Mesendoderm (in vitro differentiated cells): ENCODE measurements at regions not wholly inside any gene's neighbourhood (a gene's known extent, or its start where the extent isn't known, plus 50 kb on each side); places are given as distances from the start of the nearest gene placed in this dataset.

ENCODE experiments used
- DNase-seq: peaks from one replicate; pipeline ENCODE4 v3.0.0; 2013
- H2AK5ac ChIP-seq: 2 replicates; pipeline ENCODE4 v1.6.1; 2013; ENCODE audit warnings: low read length, inconsistent platforms
- H2BK120ac ChIP-seq: 2 replicates; pipeline ENCODE4 v1.6.1; 2013; ENCODE audit warnings: low read depth, mild to moderate bottlenecking, low read length, moderate library complexity, mixed read lengths
- H2BK15ac ChIP-seq: replicated peaks from 2 replicates; pipeline ENCODE4 v1.6.1; 2013; ENCODE audit warnings: low read depth, mild to moderate bottlenecking, moderate library complexity
- H2BK5ac ChIP-seq: 2 replicates; pipeline ENCODE4 v1.6.1; 2013; ENCODE audit warnings: low read length, inconsistent platforms
- H3K18ac ChIP-seq: 2 replicates; pipeline ENCODE4 v1.6.1; 2013; ENCODE audit warnings: mild to moderate bottlenecking, low read length, mixed read lengths
- H3K23ac ChIP-seq: one replicate; pipeline ENCODE4 v1.6.1; 2013; ENCODE audit warnings: low read length
- H3K27ac ChIP-seq: 2 replicates; pipeline ENCODE4 v1.5.1; 2013; ENCODE audit warnings: low read depth, mild to moderate bottlenecking, inconsistent platforms, low read length, moderate library complexity
- H3K27me3 ChIP-seq: 2 replicates; pipeline ENCODE4 v1.6.1; 2013; ENCODE audit warnings: low read length, control low read depth, mild to moderate bottlenecking, inconsistent platforms; ENCODE audit not compliant: insufficient read depth, poor library complexity
- H3K36me3 ChIP-seq: 2 replicates; pipeline ENCODE4 v1.6.1; 2013; ENCODE audit warnings: low read length, inconsistent platforms; ENCODE audit not compliant: control insufficient read depth, insufficient read depth
- H3K4ac ChIP-seq: one replicate; pipeline ENCODE4 v1.6.1; 2013; ENCODE audit warnings: low read depth, mild to moderate bottlenecking, low read length, moderate library complexity
- H3K4me1 ChIP-seq: 2 replicates; pipeline ENCODE4 v1.6.1; 2013; ENCODE audit warnings: low read depth, low read length, inconsistent platforms; ENCODE audit not compliant: control insufficient read depth
- H3K4me2 ChIP-seq: 2 replicates; pipeline ENCODE4 v1.6.1; 2013; ENCODE audit warnings: low read length
- H3K4me3 ChIP-seq: 2 replicates; pipeline ENCODE4 v1.5.1; 2013; ENCODE audit warnings: mild to moderate bottlenecking, low read length
- H3K56ac ChIP-seq: one replicate; pipeline ENCODE4 v1.6.1; 2013; ENCODE audit warnings: low read length
- H3K79me1 ChIP-seq: 2 replicates; pipeline ENCODE4 v1.6.1; 2013; ENCODE audit warnings: low read length, inconsistent platforms
- H3K79me2 ChIP-seq: 2 replicates; pipeline ENCODE4 v1.6.1; 2013; ENCODE audit warnings: mild to moderate bottlenecking, low read length; ENCODE audit not compliant: control insufficient read depth, insufficient read depth
- H3K9ac ChIP-seq: 2 replicates; pipeline ENCODE4 v1.6.1; 2013; ENCODE audit warnings: low read length, inconsistent platforms
- H4K5ac ChIP-seq: one replicate; pipeline ENCODE4 v1.6.1; 2013; ENCODE audit warnings: low read length
- H4K8ac ChIP-seq: one replicate; pipeline ENCODE4 v1.6.1; 2013; ENCODE audit warnings: low read depth, mild to moderate bottlenecking, control low read depth, low read length, moderate library complexity
- WGBS: extraction: QIAGEN DNeasy Blood & Tissue Kit; methylation state at CpG from one replicate; pipeline ENCODE4 v1.1.7; 2013; ENCODE audit warnings: low lambda C conversion rate, missing lambda C conversion rate; ENCODE audit not compliant: insufficient coverage; ENCODE audit errors: extremely low coverage; 5-methylcytosine and 5-hydroxymethylcytosine counted together

DNA sequence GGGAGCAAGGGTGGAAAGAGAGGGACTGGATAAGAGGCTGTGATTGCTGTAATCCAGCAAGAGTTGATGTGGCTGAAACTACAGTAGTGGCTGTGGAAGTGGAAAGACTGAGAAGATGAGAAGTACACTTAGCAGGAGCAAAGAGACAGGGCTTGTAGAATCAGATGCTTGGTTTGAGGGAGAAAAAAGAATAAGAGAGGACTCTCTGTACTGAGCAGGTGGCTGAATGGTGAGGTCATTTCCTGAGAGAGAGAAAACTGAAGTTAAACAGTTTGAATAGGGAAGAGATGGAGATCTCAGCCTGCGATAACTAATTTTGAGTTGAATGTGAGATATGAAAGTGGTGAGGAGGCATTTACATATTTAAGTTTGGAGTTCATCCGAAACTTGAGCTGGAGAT lies 95.8 kb upstream of the SLC25A36 start:
- no peak overlapping the region for H3K9ac ChIP-seq
- H3K36me3 ChIP-seq: no peaks in the 10 kb centered on the region
- H3K79me2 ChIP-seq: no peaks in the 10 kb centered on the region
- H2BK5ac ChIP-seq: no peak overlapping the region
- H3K23ac ChIP-seq: no peak overlapping the region
- H2BK120ac ChIP-seq: no peak overlapping the region
- no peak overlapping the region for H3K4ac ChIP-seq
- H2AK5ac ChIP-seq: no peak overlapping the region
- DNase-seq: no peak
- no CpG with 5 or more reads among the region's 2 CpGs for WGBS
- H3K56ac ChIP-seq: no peak overlapping the region
- no peak overlapping the region for H3K4me3 ChIP-seq
- no peak overlapping the region for H3K18ac ChIP-seq
- H3K4me1 ChIP-seq: peaks cover 2% of the 10 kb centered on the region
- no peaks in the 10 kb centered on the region for H3K27me3 ChIP-seq
- no peak overlapping the region for H3K4me2 ChIP-seq
- no peak overlapping the region for H2BK15ac ChIP-seq
- H4K8ac ChIP-seq: no peak overlapping the region
- H4K5ac ChIP-seq: no peak overlapping the region
- H3K27ac ChIP-seq: no peak overlapping the region
- no peaks in the 10 kb centered on the region for H3K79me1 ChIP-seq

DNA sequence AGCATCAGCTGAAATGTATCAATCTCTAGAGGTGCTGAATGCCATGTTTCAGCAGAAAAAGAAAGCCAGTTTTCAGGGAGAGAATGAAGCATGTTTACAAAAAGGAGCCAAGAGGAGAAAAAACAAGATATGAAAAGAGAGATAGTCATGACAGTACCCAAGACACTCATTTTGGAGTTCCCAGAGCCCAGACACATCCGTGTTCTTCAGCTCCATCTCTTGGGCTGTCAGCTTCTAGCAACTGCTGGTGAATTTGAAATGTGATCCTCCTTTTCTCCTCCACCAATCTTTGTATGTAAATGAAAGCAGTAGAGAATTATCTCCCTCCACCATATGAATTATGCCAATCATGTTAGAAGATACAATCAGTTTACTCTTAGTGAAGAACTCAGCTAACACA lies 93.0 kb upstream of the SLC25A36 start:
- Histone ChIP-seq H3K4me3 (no peak overlapping the region), H3K36me3 (no peaks in the 10 kb centered on the region), H2BK120ac (no peak overlapping the region), H2BK5ac (no peak overlapping the region), H3K56ac (no peak overlapping the region), H3K79me1 (no peaks in the 10 kb centered on the region), H3K18ac (no peak overlapping the region), H2AK5ac (no peak overlapping the region), H4K5ac (no peak overlapping the region), H3K9ac (no peak overlapping the region), H3K27ac (no peak overlapping the region), H4K8ac (no peak overlapping the region), H2BK15ac (no peak overlapping the region), H3K27me3 (no peaks in the 10 kb centered on the region), H3K23ac (no peak overlapping the region), H3K4me2 (no peak overlapping the region), H3K79me2 (no peaks in the 10 kb centered on the region), H3K4me1 (peaks cover 2% of the 10 kb centered on the region), H3K4ac (no peak overlapping the region)
- no CpG with 5 or more reads among the region's 1 CpG for WGBS
- DNase-seq: peak; percentile 11

DNA sequence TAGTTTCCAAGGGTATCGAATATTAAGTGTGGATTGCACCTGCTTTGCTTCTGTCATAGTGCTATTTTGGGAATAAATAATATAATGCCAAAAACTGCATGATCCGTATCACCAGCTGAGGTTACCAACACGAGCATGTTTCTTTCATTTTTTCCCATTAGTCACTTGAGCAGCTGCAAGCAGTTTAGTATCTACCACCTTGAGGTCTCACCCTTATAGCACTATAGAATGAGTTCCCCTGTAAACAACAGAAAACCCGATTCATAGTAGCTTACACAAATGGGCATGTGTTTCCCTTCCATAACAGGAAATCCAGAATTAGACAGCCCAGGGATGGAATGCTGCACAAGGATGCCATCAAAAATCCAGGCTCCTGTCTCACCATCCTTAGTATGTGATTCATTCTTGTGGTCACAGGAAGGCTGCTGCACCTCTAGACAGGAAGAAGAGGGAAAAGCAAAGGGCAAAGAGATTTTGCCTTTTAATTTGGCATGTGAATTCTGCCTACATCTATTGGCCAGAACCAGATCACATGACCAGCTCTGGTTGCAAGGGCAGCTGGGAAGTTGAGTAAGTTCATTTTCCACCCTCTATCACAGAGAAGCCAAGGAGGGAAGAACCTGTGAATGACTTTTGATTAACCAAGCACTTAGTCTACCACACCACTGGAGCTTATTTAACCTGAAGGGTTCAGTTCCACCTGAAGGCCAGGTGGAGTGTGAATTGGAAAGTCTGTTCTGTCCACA lies 91.3 kb upstream of the SLC25A36 start:
- no peak overlapping the region for H2AK5ac ChIP-seq
- no peak overlapping the region for H4K5ac ChIP-seq
- H3K4me2 ChIP-seq: no peak overlapping the region
- no peak overlapping the region for H3K56ac ChIP-seq
- H3K9ac ChIP-seq: no peak overlapping the region
- no peaks in the 10 kb centered on the region for H3K79me2 ChIP-seq
- WGBS: no CpG with 5 or more reads among the region's 4 CpGs
- no peak overlapping the region for H2BK120ac ChIP-seq
- H4K8ac ChIP-seq: no peak overlapping the region
- H2BK15ac ChIP-seq: no peak overlapping the region
- DNase-seq: no peak
- H3K27me3 ChIP-seq: no peaks in the 10 kb centered on the region
- no peak overlapping the region for H2BK5ac ChIP-seq
- no peaks in the 10 kb centered on the region for H3K79me1 ChIP-seq
- H3K18ac ChIP-seq: no peak overlapping the region
- H3K4me3 ChIP-seq: no peak overlapping the region
- peaks cover 2% of the 10 kb centered on the region for H3K4me1 ChIP-seq
- H3K36me3 ChIP-seq: no peaks in the 10 kb centered on the region
- H3K4ac ChIP-seq: no peak overlapping the region
- H3K27ac ChIP-seq: no peak overlapping the region
- no peak overlapping the region for H3K23ac ChIP-seq

DNA sequence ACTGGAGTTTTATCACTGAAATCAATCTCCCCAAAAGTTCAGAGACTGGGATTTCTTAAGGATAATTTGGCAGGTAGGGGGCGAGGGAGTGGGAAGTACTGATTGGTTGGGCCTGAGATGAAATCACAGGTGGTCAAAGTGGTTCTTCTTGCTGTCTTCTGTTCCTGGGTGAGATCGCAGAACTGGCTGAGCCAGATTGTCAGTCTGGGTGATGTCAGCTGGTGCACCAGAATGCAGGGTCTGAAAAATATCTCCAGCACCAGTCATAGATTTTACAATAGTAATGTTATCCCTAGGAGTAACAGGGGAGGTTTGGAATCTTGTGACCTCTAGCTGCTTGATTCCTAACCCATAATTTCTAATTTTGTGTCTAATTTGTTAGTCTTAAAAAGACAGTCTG lies 86.7 kb upstream of the SLC25A36 start:
- H4K8ac ChIP-seq: no peak overlapping the region
- no peak overlapping the region for H3K4me3 ChIP-seq
- no peak overlapping the region for H2AK5ac ChIP-seq
- no peak overlapping the region for H3K4me2 ChIP-seq
- no peak overlapping the region for H3K56ac ChIP-seq
- no peaks in the 10 kb centered on the region for H3K79me2 ChIP-seq
- no peak overlapping the region for H2BK120ac ChIP-seq
- H3K23ac ChIP-seq: no peak overlapping the region
- no peaks in the 10 kb centered on the region for H3K36me3 ChIP-seq
- no peak overlapping the region for H4K5ac ChIP-seq
- H3K18ac ChIP-seq: no peak overlapping the region
- no peak overlapping the region for H2BK5ac ChIP-seq
- H3K79me1 ChIP-seq: no peaks in the 10 kb centered on the region
- no CpG with 5 or more reads among the region's 2 CpGs for WGBS
- H3K27ac ChIP-seq: no peak overlapping the region
- no peak overlapping the region for H2BK15ac ChIP-seq
- H3K9ac ChIP-seq: no peak overlapping the region
- no peaks in the 10 kb centered on the region for H3K27me3 ChIP-seq
- DNase-seq: no peak
- peaks cover 4% of the 10 kb centered on the region for H3K4me1 ChIP-seq
- H3K4ac ChIP-seq: no peak overlapping the region

DNA sequence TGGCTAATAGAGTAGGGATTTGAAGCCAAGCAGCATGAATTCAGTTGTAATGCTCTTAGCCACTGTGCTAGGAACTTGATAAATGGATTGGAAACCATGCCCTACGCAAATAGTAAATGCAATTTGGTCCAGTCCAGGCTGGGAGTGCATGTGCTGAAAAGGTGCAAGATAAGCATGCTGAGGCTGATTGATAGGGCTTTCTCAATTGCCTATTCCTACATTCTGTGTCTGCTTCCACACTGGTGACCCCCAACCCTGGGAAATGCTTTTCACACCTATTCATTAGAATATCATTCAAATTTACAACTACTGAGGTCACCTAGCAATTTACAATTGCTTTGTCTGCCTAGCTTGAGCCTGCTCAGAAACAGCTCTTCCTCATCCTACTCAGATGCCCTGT lies 84.7 kb upstream of the SLC25A36 start:
- H3K4ac ChIP-seq: no peak overlapping the region
- no peak overlapping the region for H4K8ac ChIP-seq
- no peak overlapping the region for H3K56ac ChIP-seq
- no peak overlapping the region for H4K5ac ChIP-seq
- H2BK15ac ChIP-seq: no peak overlapping the region
- H3K27me3 ChIP-seq: no peaks in the 10 kb centered on the region
- no peak overlapping the region for H3K18ac ChIP-seq
- H3K79me2 ChIP-seq: no peaks in the 10 kb centered on the region
- H3K23ac ChIP-seq: no peak overlapping the region
- no peak overlapping the region for H2BK5ac ChIP-seq
- H3K4me3 ChIP-seq: no peak overlapping the region
- no peak overlapping the region for H3K9ac ChIP-seq
- peaks cover 4% of the 10 kb centered on the region for H3K4me1 ChIP-seq
- H2BK120ac ChIP-seq: no peak overlapping the region
- no peaks in the 10 kb centered on the region for H3K79me1 ChIP-seq
- H3K27ac ChIP-seq: no peak overlapping the region
- no peak overlapping the region for H3K4me2 ChIP-seq
- peak; percentile 83 for DNase-seq
- no CpG with 5 or more reads among the region's 1 CpG for WGBS
- no peak overlapping the region for H2AK5ac ChIP-seq
- H3K36me3 ChIP-seq: no peaks in the 10 kb centered on the region

DNA sequence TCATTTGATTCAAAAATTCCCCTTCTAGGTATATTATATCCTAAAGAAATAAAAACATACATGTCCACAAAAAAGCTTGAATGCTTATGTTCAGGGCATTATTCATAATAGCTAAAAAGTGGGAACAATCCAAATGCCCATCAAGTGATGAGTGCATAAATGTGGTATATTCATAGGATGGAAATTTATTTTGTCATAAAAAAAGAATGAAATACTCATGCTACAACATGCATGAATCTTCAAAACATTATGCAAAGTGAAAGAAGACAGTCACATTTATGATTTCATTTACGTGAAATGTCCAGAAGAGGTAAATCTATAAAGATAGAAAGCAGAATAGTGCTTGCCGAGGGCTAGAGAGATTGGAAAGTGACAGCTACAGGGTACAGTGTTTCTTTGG lies 83.6 kb upstream of the SLC25A36 start:
- Histone ChIP-seq H3K27ac (no peak overlapping the region), H4K8ac (no peak overlapping the region), H2AK5ac (no peak overlapping the region), H3K56ac (no peak overlapping the region), H2BK15ac (no peak overlapping the region), H3K4me2 (no peak overlapping the region), H3K36me3 (no peaks in the 10 kb centered on the region), H3K4ac (no peak overlapping the region), H3K79me2 (no peaks in the 10 kb centered on the region), H2BK5ac (no peak overlapping the region), H3K4me3 (no peak overlapping the region), H3K9ac (no peak overlapping the region), H3K23ac (no peak overlapping the region), H3K18ac (no peak overlapping the region), H3K4me1 (peaks cover 4% of the 10 kb centered on the region), H3K79me1 (no peaks in the 10 kb centered on the region), H4K5ac (no peak overlapping the region), H2BK120ac (no peak overlapping the region), H3K27me3 (no peaks in the 10 kb centered on the region)
- WGBS: no CpG with 5 or more reads among the region's 2 CpGs
- no peak for DNase-seq
